Esophagus squamous epithelium (tissue), 5 donors: ENCODE measurements at regions not wholly inside any gene's neighbourhood (a gene's known extent, or its start where the extent isn't known, plus 50 kb on each side); places are given as distances from the start of the nearest gene placed in this dataset.

Experiments
- DNase-seq: peaks from one replicate; lab custom pipeline; 2025; lab: John Stamatoyannopoulos, UW
- H3K27ac ChIP-seq, 4 donors: fragments of 200-600 bp; sonication (generic); one replicate each; pipeline ENCODE4 v1.5.1; 2016 to 2019; ENCODE audit warnings: mild to moderate bottlenecking in 1 of 4
- H3K27me3 ChIP-seq, 4 donors: fragments of 200-600 bp; sonication (generic); 1 replicate in 3 of 4; 2 replicates in 1 of 4; pipeline versions ENCODE4 v1.5.1 to v1.6.0; 2017 to 2021; ENCODE audit warnings: antibody characterized with exemption in 1 of 4
- H3K36me3 ChIP-seq, 3 donors: fragments of 200-600 bp; sonication (generic); one replicate each; pipeline ENCODE4 v1.5.1; 2016 to 2019
- H3K4me1 ChIP-seq, 3 donors: fragments of 200-600 bp; sonication (generic); one replicate each; pipeline ENCODE4 v1.5.1; 2017 to 2019
- H3K4me3 ChIP-seq, 4 donors: fragments of 200-600 bp; sonication (generic); 1 replicate in 3 of 4; 2 replicates in 1 of 4; pipeline ENCODE4 v1.5.1; 2016 to 2019; ENCODE audit warnings: mild to moderate bottlenecking in 2 of 4, moderate library complexity in 1 of 4
- H3K9me3 ChIP-seq, 3 donors: fragments of 200-600 bp; sonication (generic); one replicate each; pipeline ENCODE4 v1.5.1; 2016 to 2019
- POLR2A ChIP-seq, 4 donors: fragments of 450-650 bp; IDR thresholded peaks; one replicate each; pipeline ENCODE4 v1.6.1; 2017; ENCODE audit warnings: antibody characterized with exemption in 4 of 4, mild to moderate bottlenecking in 4 of 4, moderate library complexity in 3 of 4
- WGBS, 2 donors: methylation state at CpG; one replicate each; pipeline ENCODE4 v1.1.5; 2018; 5-methylcytosine and 5-hydroxymethylcytosine counted together
- intact Hi-C: fragments of 100-400 bp; cut with DNase I; formaldehyde crosslinking; loops from one replicate; pipeline ENCODE4 v1.15.0; 2022
- TF ChIP-seq, protein P1 (sequence below), 6 experiments: fragments of 450-650 bp in 4 of 6; fragments of 200-600 bp in 2 of 6; sonication (generic) in 2 of 6; IDR thresholded peaks; one replicate each; pipeline ENCODE4 v1.5.1; 2016 to 2019; ENCODE audit warnings: antibody characterized with exemption in 6 of 6, mild to moderate bottlenecking in 4 of 6, moderate library complexity in 4 of 6
- donor health status: DM: yes; HTN: yes; CAD: no.

DNA sequence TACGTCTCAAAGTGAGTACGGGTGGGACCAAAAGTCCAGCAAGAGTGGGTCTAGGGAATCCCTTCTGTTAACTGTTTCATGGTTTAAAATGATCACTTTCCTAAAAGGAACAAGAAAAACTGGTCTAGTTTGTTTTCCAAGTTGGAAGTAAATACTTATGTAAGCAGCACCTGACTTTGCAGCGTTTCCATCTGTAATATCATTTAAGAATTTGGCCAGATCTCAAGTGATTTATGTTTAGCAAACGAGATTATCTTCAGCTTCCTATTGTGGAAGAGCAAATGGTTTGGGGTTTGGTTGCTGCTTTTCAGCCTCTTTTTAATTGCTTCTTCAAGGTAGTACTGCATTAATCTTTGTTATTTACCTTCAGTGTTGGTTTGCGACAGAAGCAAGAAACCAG, 50.4 kb downstream of the FHIP1A start:
- peaks cover 0 to 35% (median 0%) of the 10 kb centered on the region in 3 donors for H3K4me1 ChIP-seq
- peak overlapping the region in 1 of 4 donors; percentile 31 for H3K27ac ChIP-seq
- H3K4me3 ChIP-seq, result no peak overlapping the region
- no peaks in the 10 kb centered on the region for H3K9me3 ChIP-seq
- H3K27me3 ChIP-seq, result no peaks in the 10 kb centered on the region
- TF ChIP-seq, protein P1, sequence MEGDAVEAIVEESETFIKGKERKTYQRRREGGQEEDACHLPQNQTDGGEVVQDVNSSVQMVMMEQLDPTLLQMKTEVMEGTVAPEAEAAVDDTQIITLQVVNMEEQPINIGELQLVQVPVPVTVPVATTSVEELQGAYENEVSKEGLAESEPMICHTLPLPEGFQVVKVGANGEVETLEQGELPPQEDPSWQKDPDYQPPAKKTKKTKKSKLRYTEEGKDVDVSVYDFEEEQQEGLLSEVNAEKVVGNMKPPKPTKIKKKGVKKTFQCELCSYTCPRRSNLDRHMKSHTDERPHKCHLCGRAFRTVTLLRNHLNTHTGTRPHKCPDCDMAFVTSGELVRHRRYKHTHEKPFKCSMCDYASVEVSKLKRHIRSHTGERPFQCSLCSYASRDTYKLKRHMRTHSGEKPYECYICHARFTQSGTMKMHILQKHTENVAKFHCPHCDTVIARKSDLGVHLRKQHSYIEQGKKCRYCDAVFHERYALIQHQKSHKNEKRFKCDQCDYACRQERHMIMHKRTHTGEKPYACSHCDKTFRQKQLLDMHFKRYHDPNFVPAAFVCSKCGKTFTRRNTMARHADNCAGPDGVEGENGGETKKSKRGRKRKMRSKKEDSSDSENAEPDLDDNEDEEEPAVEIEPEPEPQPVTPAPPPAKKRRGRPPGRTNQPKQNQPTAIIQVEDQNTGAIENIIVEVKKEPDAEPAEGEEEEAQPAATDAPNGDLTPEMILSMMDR (IDR thresholded peaks at IDR 0.05), result no peak
- TF ChIP-seq POLR2A (IDR thresholded peaks at IDR 0.05), result no peak
- H3K36me3 ChIP-seq, result no peaks in the 10 kb centered on the region
- DNase-seq, result no peak
- intact Hi-C loops, result no loop called here
- WGBS, 2 donors, result 31 to 33% methylated on average over 5 of the region's 5 CpGs

DNA sequence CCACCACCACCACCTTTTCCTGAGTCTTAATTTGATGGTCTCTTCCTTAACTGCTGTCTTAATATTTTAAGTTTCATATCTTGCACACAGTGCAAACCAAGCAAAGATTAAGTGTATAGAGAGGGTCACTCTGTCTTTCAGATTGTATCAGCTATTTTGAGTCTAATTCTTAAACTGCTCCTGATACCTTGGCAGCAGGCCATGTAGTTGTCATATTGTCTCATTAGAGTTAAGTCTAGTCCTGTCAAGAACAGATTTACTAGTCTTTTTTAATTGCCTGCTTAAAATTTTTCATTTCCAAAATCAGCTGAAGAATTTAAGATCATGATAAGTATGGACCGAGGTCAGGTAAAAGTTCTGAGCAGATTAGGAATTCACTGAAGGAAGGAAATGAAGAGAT, 51.5 kb downstream of the FHIP1A start:
- Histone ChIP-seq H3K4me1 (peaks cover 0 to 35% (median 0%) of the 10 kb centered on the region in 3 donors), H3K27ac (no peak overlapping the region), H3K36me3 (no peaks in the 10 kb centered on the region), H3K4me3 (no peak overlapping the region), H3K27me3 (no peaks in the 10 kb centered on the region), H3K9me3 (no peaks in the 10 kb centered on the region)
- intact Hi-C loops, result no loop called here
- no peak for DNase-seq
- WGBS, 2 donors, result 43 to 86% methylated on average over 1 of the region's 1 CpG
- TF ChIP-seq, protein P1 (IDR thresholded peaks at IDR 0.05), result no peak
- TF ChIP-seq POLR2A (IDR thresholded peaks at IDR 0.05), result no peak

DNA sequence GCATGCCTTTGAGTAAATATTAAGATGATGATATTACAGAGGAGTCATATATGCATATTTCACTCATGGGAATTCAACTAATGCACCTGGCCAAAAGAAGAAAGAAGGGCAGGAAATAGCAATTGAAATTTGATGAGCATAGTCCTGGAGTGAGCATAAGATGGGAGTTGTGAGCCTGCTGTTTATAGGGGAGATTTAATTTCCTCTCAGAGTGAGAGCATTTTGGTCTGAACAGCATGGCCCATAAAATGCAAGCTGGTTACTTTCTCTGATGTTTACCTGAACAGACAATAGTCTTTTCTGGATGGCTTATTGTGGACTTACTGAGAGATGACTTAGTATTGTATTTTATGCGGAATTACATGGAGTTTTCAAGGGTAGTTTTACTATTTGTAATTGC, 53.6 kb downstream of the FHIP1A start:
- Histone ChIP-seq H3K27ac (no peak overlapping the region), H3K9me3 (no peaks in the 10 kb centered on the region), H3K27me3 (no peaks in the 10 kb centered on the region), H3K36me3 (no peaks in the 10 kb centered on the region), H3K4me1 (peaks cover 0 to 35% (median 0%) of the 10 kb centered on the region in 3 donors), H3K4me3 (no peak overlapping the region)
- 73 to 88% methylated on average over 1 of the region's 1 CpG for WGBS, 2 donors
- no peak for TF ChIP-seq POLR2A (IDR thresholded peaks at IDR 0.05)
- TF ChIP-seq, protein P1 (IDR thresholded peaks at IDR 0.05), result no peak
- DNase-seq, result no peak
- intact Hi-C loops, result no loop called here

DNA sequence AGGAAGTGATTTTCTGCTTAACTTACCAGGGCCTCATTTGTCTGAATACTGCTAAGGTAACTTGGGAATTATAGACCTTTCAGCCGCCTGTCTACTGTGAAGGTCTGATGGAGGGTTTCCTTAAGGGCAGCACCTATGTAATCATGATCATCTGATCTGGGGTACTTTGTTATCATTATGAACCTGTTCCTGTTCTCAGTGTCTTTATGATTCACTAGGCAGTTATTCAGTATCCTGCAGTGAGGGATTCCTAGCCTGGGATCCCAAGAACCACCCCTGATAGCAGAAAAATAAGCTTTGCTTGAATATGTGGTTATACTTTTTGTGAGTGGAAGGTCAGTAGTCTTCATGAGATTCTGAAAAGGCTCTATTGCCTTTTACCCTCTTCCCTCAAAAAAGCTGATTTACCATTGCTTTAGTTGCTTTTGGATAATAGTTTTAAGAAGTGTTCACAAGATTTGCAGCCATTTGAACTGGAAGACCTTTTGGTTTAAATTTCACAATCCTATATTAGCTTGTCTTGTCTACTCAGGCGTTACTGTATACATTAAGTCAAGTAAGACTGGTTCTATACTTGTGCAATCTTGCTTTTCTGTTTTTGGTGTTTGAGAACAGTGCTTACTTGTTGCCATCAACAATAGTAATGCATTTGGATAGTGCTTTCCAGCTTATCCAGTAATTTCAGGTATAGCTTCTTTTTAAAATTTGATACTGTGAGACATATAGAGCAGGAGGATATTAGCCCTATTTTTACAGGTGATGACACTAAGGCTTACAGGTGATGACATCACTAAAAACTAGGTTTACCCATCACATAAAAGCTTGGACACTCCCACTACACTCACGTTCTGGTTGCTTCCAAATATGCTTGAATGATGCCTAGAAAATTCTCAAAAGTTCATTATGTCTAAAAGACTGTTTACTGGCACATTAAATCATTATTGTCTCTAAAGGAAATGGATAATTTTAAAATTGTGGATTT, 60.0 kb downstream of the FHIP1A start:
- H3K36me3 ChIP-seq, result no peaks in the 10 kb centered on the region
- TF ChIP-seq POLR2A (IDR thresholded peaks at IDR 0.05), result no peak
- TF ChIP-seq, protein P1 (IDR thresholded peaks at IDR 0.05), result no peak
- H3K27me3 ChIP-seq, result no peaks in the 10 kb centered on the region
- H3K4me3 ChIP-seq, result no peak overlapping the region
- peak overlapping the region in 3 of 4 donors; percentile 16 to 48 (median 46) for H3K27ac ChIP-seq
- no peaks in the 10 kb centered on the region for H3K9me3 ChIP-seq
- intact Hi-C loops, result no loop called here
- 44 to 51% methylated on average over 3 of the region's 3 CpGs for WGBS, 2 donors
- H3K4me1 ChIP-seq, result peaks cover 0 to 41% (median 17%) of the 10 kb centered on the region in 3 donors
- no peak for DNase-seq

DNA sequence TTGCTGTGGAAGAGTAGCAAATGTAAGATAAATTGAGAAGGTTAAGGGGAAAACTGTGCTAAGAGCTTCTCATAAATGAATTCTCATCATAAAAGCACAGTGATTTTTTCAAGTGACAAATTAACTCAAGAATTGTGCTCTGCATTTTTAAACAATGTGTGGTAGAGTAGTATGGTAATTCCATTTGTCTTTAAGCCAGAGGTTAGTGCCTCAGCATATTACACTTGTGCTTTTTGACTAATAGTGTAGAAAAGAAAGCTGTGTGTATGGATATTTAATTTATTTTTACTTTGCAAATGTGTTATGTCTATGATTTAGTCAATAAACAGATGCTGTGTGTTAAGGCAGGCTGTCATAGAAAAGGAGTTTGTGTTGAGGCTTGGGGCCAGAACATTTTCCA, 61.0 kb downstream of the FHIP1A start:
- Histone ChIP-seq H3K27ac (peak overlapping the region in 3 of 4 donors; percentile 16 to 48 (median 46)), H3K4me1 (peaks cover 0 to 41% (median 17%) of the 10 kb centered on the region in 3 donors), H3K27me3 (no peaks in the 10 kb centered on the region), H3K9me3 (no peaks in the 10 kb centered on the region), H3K4me3 (no peak overlapping the region), H3K36me3 (no peaks in the 10 kb centered on the region)
- TF ChIP-seq, protein P1 (IDR thresholded peaks at IDR 0.05), result no peak
- no peak for TF ChIP-seq POLR2A (IDR thresholded peaks at IDR 0.05)
- no peak for DNase-seq
- intact Hi-C loops, result no loop called here
